ENCODE measurements at regions not wholly inside any gene's neighbourhood (a gene's known extent, or its start where the extent isn't known, plus 50 kb on each side); places are given as distances from the start of the nearest gene placed in this dataset.

GRCh38 chr20:24166123-24166381 is 177.5 kb upstream of the GGTLC1 start (continued):
- TF ChIP-seq BMI1 (IDR thresholded peaks at IDR 0.05; ENCODE audit: low read length) (no peak), RERE (CRISPR knock-in tag; IDR thresholded peaks at IDR 0.05; ENCODE audit: borderline replicate concordance) (no peak), LARP7 (IDR thresholded peaks at IDR 0.05) (no peak), ZNF133 (CRISPR knock-in tag; IDR thresholded peaks at IDR 0.05) (no peak)

GRCh38 chr20:24165301-24166122 is 176.9 kb upstream of the GGTLC1 start:
- no peak overlapping the region for H3K9ac ChIP-seq (ENCODE audit: insufficient read depth in 1 of 2, low read depth in 2 of 2, low read length in 2 of 2)
- no peaks in the 10 kb centered on the region for H3K36me3 ChIP-seq (ENCODE audit: control insufficient read depth, insufficient read depth, low read length)
- no peak overlapping the region for H3K27ac ChIP-seq (ENCODE audit: extremely low read depth, low read depth, low read length)
- ATAC-seq (no peak), FAIRE-seq (no peak), DNase-seq (ENCODE audit: extremely low read depth in 1 of 4, low spot score in 3 of 4) (no peak)
- WGBS (ENCODE audit: insufficient coverage, low coverage, missing lambda C conversion rate): 0% methylated on average over 5 of the region's 6 CpGs
- no TSS peak for BruUV-seq (replicated peaks)
- H3K4me3 ChIP-seq: no peak overlapping the region
- H3K9me3 ChIP-seq (replicated peaks; ENCODE audit: control insufficient read depth, insufficient read depth, low read depth, low read length): no peaks in the 10 kb centered on the region
- in situ Hi-C loops (cut with MboI): loop anchor here (25.0 kb wide), 1 partner anchor 747 kb away; no protein-coding TSS in a partner anchor
- H3K9me1 ChIP-seq (ENCODE audit: control insufficient read depth, insufficient read depth, low read length): no peaks in the 10 kb centered on the region
- CTCF ChIA-PET (ENCODE audit: low intra/inter-chr PET ratio): no interaction called here
- POLR2A ChIA-PET: no interaction called here
- H3K27me3 ChIP-seq (ENCODE audit: control insufficient read depth in 2 of 2, insufficient read depth in 2 of 2, low read length in 2 of 2): no peaks in the 10 kb centered on the region
- intact Hi-C loops (cut with micrococcal nuclease): loop anchor here (10.0 kb wide), 1 partner anchor 749 kb away; no protein-coding TSS in a partner anchor
- H3K4me1 ChIP-seq (replicated peaks in 1 of 2; ENCODE audit: control insufficient read depth in 2 of 2, insufficient read depth in 2 of 2, low read length in 2 of 2): no peaks in the 10 kb centered on the region
- H2AFZ ChIP-seq (ENCODE audit: low read depth, low read length): no peak overlapping the region
- H4K20me1 ChIP-seq (replicated peaks; ENCODE audit: control insufficient read depth, insufficient read depth, low read length): no peaks in the 10 kb centered on the region
- TF ChIP-seq HLTF (IDR thresholded peaks at IDR 0.05): no peak
- no peak for TF ChIP-seq ZNF75A (CRISPR knock-in tag; IDR thresholded peaks at IDR 0.05)
- H3K4me2 ChIP-seq (ENCODE audit: insufficient read depth, low read length): no peak overlapping the region
- no peaks in the 10 kb centered on the region for H3K79me2 ChIP-seq (ENCODE audit: control insufficient read depth, insufficient read depth, low read length)

Measured in K562 (cell line).